ENCODE measurements at regions not wholly inside any gene's neighbourhood (a gene's known extent, or its start where the extent isn't known, plus 50 kb on each side); places are given as distances from the start of the nearest gene placed in this dataset.

DNA sequence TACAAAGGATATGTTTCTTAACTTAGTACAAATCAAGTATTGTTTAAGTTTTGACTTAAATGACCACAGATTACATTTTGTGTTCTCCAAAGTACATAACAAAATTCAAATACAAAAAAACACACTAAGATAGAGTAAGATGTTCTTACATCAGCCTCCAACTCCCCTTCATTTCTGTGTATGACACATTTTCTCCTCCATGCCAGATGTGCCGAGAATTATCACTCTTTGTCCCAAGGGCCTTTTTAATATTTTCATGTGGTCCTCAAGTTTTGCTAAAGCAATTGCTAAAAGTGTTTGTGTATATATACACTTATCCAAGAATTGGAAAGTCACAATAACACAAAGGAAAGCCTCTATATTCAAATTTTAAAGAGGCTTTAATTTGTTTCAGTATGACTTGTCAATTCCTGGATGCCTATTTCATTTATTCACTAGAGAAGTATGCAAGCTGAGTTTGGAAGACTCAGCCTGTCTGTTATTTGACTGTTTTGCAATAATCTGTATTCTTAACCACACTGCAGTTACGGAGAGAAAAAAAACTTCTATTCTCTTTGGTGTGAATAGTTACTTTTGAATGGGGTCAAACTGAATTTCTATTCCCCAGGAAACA lies 586.4 kb upstream of the SEMA3D start:
- no peak for TF ChIP-seq EZH2 (IDR thresholded peaks at IDR 0.05; ENCODE audit: low read length, missing control alignments)
- TF ChIP-seq, protein P1, sequence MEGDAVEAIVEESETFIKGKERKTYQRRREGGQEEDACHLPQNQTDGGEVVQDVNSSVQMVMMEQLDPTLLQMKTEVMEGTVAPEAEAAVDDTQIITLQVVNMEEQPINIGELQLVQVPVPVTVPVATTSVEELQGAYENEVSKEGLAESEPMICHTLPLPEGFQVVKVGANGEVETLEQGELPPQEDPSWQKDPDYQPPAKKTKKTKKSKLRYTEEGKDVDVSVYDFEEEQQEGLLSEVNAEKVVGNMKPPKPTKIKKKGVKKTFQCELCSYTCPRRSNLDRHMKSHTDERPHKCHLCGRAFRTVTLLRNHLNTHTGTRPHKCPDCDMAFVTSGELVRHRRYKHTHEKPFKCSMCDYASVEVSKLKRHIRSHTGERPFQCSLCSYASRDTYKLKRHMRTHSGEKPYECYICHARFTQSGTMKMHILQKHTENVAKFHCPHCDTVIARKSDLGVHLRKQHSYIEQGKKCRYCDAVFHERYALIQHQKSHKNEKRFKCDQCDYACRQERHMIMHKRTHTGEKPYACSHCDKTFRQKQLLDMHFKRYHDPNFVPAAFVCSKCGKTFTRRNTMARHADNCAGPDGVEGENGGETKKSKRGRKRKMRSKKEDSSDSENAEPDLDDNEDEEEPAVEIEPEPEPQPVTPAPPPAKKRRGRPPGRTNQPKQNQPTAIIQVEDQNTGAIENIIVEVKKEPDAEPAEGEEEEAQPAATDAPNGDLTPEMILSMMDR (conservative IDR thresholded peaks at IDR 0.05 in 1 of 2, IDR thresholded peaks at IDR 0.05 in 1 of 2; ENCODE audit: low read depth in 1 of 2, low read length in 2 of 2) = no peak
